ENCODE measurements at regions not wholly inside any gene's neighbourhood (a gene's known extent, or its start where the extent isn't known, plus 50 kb on each side); places are given as distances from the start of the nearest gene placed in this dataset.

GRCh38 chr10:107747851-107748250 lies 583.3 kb upstream of the SORCS1 start:
- no peaks in the 10 kb centered on the region for H3K27me3 Mint-ChIP-seq
- ATAC-seq: no peak
- H3K4me3 Mint-ChIP-seq: no peak overlapping the region
- H3K9me3 Mint-ChIP-seq: peaks cover 13 to 23% of the 10 kb centered on the region in 2 donors
- no peak for DNase-seq
- H3K27ac Mint-ChIP-seq: no peak overlapping the region
- H3K4me1 Mint-ChIP-seq: no peaks in the 10 kb centered on the region

- Mint-ChIP-seq H3K27me3 (no peaks in the 10 kb centered on the region), H3K4me3 (no peak overlapping the region), H3K27ac (no peak overlapping the region), H3K4me1 (no peaks in the 10 kb centered on the region), H3K9me3 (peaks cover 15 to 16% of the 10 kb centered on the region in 2 donors)
- no peak for ATAC-seq
- no peak for DNase-seq
These were observed 577.5 kb upstream of the SORCS1 start for GRCh38 chr10:107741971-107742370.

- peaks cover 11 to 16% of the 10 kb centered on the region in 2 donors for H3K9me3 Mint-ChIP-seq
- no peak overlapping the region for H3K27ac Mint-ChIP-seq
- no peak overlapping the region for H3K4me3 Mint-ChIP-seq
- H3K4me1 Mint-ChIP-seq: no peaks in the 10 kb centered on the region
- DNase-seq: no peak
- H3K27me3 Mint-ChIP-seq: no peaks in the 10 kb centered on the region
- ATAC-seq: no peak
These were observed 576.6 kb upstream of the SORCS1 start for GRCh38 chr10:107740962-107741690.

GRCh38 chr10:107739951-107740350 lies 575.4 kb upstream of the SORCS1 start:
- Mint-ChIP-seq H3K27ac (no peak overlapping the region), H3K9me3 (peaks cover 15 to 18% of the 10 kb centered on the region in 2 donors), H3K4me1 (no peaks in the 10 kb centered on the region), H3K4me3 (no peak overlapping the region), H3K27me3 (no peaks in the 10 kb centered on the region)
- ATAC-seq (no peak), DNase-seq (no peak)

- ATAC-seq (no peak), DNase-seq (no peak)
- H3K27ac Mint-ChIP-seq: no peak overlapping the region
- H3K4me3 Mint-ChIP-seq: no peak overlapping the region
- H3K9me3 Mint-ChIP-seq: peaks cover 38 to 41% of the 10 kb centered on the region in 2 donors
- no peaks in the 10 kb centered on the region for H3K4me1 Mint-ChIP-seq
- H3K27me3 Mint-ChIP-seq: no peaks in the 10 kb centered on the region
These were observed 569.0 kb upstream of the SORCS1 start for GRCh38 chr10:107733328-107734130.

GRCh38 chr10:107732045-107732444 lies 567.5 kb upstream of the SORCS1 start:
- ATAC-seq: no peak
- DNase-seq: no peak
- H3K4me1 Mint-ChIP-seq: no peaks in the 10 kb centered on the region
- H3K9me3 Mint-ChIP-seq: peaks cover 34 to 41% of the 10 kb centered on the region in 2 donors
- no peaks in the 10 kb centered on the region for H3K27me3 Mint-ChIP-seq
- no peak overlapping the region for H3K4me3 Mint-ChIP-seq
- no peak overlapping the region for H3K27ac Mint-ChIP-seq

GRCh38 chr10:107728807-107729206 lies 564.3 kb upstream of the SORCS1 start:
- Mint-ChIP-seq H3K27ac (no peak overlapping the region), H3K4me3 (no peak overlapping the region), H3K4me1 (no peaks in the 10 kb centered on the region), H3K9me3 (peaks cover 20 to 24% of the 10 kb centered on the region in 2 donors), H3K27me3 (no peaks in the 10 kb centered on the region)
- DNase-seq (no peak), ATAC-seq (no peak)

- H3K27ac Mint-ChIP-seq: no peak overlapping the region
- ATAC-seq (no peak), DNase-seq (no peak)
- H3K27me3 Mint-ChIP-seq: no peaks in the 10 kb centered on the region
- no peak overlapping the region for H3K4me3 Mint-ChIP-seq
- no peaks in the 10 kb centered on the region for H3K4me1 Mint-ChIP-seq
- peaks cover 14% of the 10 kb centered on the region in 2 donors for H3K9me3 Mint-ChIP-seq
These were observed 563.3 kb upstream of the SORCS1 start for GRCh38 chr10:107727767-107728317.

- ATAC-seq (no peak), DNase-seq (no peak)
- Mint-ChIP-seq H3K4me1 (no peaks in the 10 kb centered on the region), H3K9me3 (peaks cover 21 to 31% of the 10 kb centered on the region in 2 donors), H3K27ac (no peak overlapping the region), H3K27me3 (no peaks in the 10 kb centered on the region), H3K4me3 (no peak overlapping the region)
These were observed 554.4 kb upstream of the SORCS1 start for GRCh38 chr10:107718864-107719263.

GRCh38 chr10:107717046-107717445 lies 552.5 kb upstream of the SORCS1 start:
- Mint-ChIP-seq H3K9me3 (peaks cover 21 to 29% of the 10 kb centered on the region in 2 donors), H3K4me3 (no peak overlapping the region), H3K4me1 (no peaks in the 10 kb centered on the region), H3K27ac (no peak overlapping the region), H3K27me3 (no peaks in the 10 kb centered on the region)
- DNase-seq: no peak
- ATAC-seq: no peak

GRCh38 chr10:107715565-107715964 lies 551.1 kb upstream of the SORCS1 start:
- no peak for ATAC-seq
- no peak for DNase-seq
- no peaks in the 10 kb centered on the region for H3K4me1 Mint-ChIP-seq

GRCh38 chr10:107708981-107709380 lies 544.5 kb upstream of the SORCS1 start:
- Mint-ChIP-seq H3K9me3 (no peaks in the 10 kb centered on the region), H3K27me3 (no peaks in the 10 kb centered on the region), H3K4me1 (no peaks in the 10 kb centered on the region), H3K4me3 (no peak overlapping the region), H3K27ac (no peak overlapping the region)
- no peak for DNase-seq
- no peak for ATAC-seq

More at GRCh38 chr10:107715565-107715964, 551.1 kb upstream of the SORCS1 start:
- H3K4me3 Mint-ChIP-seq: no peak overlapping the region
- no peaks in the 10 kb centered on the region for H3K27me3 Mint-ChIP-seq
- H3K27ac Mint-ChIP-seq: no peak overlapping the region
- H3K9me3 Mint-ChIP-seq: peaks cover 18 to 21% of the 10 kb centered on the region in 2 donors

GRCh38 chr10:107706096-107706725 lies 541.7 kb upstream of the SORCS1 start:
- Mint-ChIP-seq H3K27me3 (no peaks in the 10 kb centered on the region), H3K9me3 (no peaks in the 10 kb centered on the region), H3K4me3 (no peak overlapping the region), H3K4me1 (no peaks in the 10 kb centered on the region), H3K27ac (no peak overlapping the region)
- ATAC-seq (no peak), DNase-seq (no peak)

- H3K9me3 Mint-ChIP-seq: no peaks in the 10 kb centered on the region
- H3K27me3 Mint-ChIP-seq: no peaks in the 10 kb centered on the region
- no peak for DNase-seq
- no peak overlapping the region for H3K27ac Mint-ChIP-seq
- ATAC-seq: no peak
- H3K4me3 Mint-ChIP-seq: no peak overlapping the region
- H3K4me1 Mint-ChIP-seq: no peaks in the 10 kb centered on the region
These were observed 537.4 kb upstream of the SORCS1 start for GRCh38 chr10:107701943-107702342.

GRCh38 chr10:107692072-107692471 lies 527.6 kb upstream of the SORCS1 start:
- DNase-seq: no peak
- ATAC-seq: no peak
- Mint-ChIP-seq H3K4me3 (no peak overlapping the region), H3K9me3 (peaks cover 7 to 10% of the 10 kb centered on the region in 2 donors), H3K27ac (no peak overlapping the region), H3K4me1 (no peaks in the 10 kb centered on the region), H3K27me3 (no peaks in the 10 kb centered on the region)

GRCh38 chr10:107689323-107689722 lies 524.8 kb upstream of the SORCS1 start:
- DNase-seq (no peak), ATAC-seq (no peak)
- H3K27ac Mint-ChIP-seq: no peak overlapping the region
- H3K4me1 Mint-ChIP-seq: no peaks in the 10 kb centered on the region
- H3K9me3 Mint-ChIP-seq: peaks cover 12 to 17% of the 10 kb centered on the region in 2 donors
- no peak overlapping the region for H3K4me3 Mint-ChIP-seq
- H3K27me3 Mint-ChIP-seq: no peaks in the 10 kb centered on the region

Measured in stimulated activated naive CD8-positive, alpha-beta T cell treated with anti-CD3 and anti-CD28 coated beads, Interleukin-15, amount 100 ng/mL, for 72 hours (primary cell).